ENCODE measurements at regions not wholly inside any gene's neighbourhood (a gene's known extent, or its start where the extent isn't known, plus 50 kb on each side); places are given as distances from the start of the nearest gene placed in this dataset.

GRCh38 chr1:55569417-55569816 lies 354.3 kb upstream of the USP24 start:
- H3K36me3 ChIP-seq (replicated peaks in 1 of 2; ENCODE audit: control insufficient read depth in 1 of 2, insufficient read depth in 2 of 2, low read length in 2 of 2), result no peaks in the 10 kb centered on the region
- in situ Hi-C loops (cut with HindIII; ENCODE audit: extremely low pct_ligation_motif_present, low pct_unique_long_range_greater_than_20kb), result no loop called here
- TF ChIP-seq NR2F6 (IDR thresholded peaks at IDR 0.05) (no peak), NR2F6 (CRISPR knock-in tag; IDR thresholded peaks at IDR 0.05) (no peak), ZNF703 (CRISPR knock-in tag; IDR thresholded peaks at IDR 0.05; ENCODE audit: borderline replicate concordance) (no peak), SALL1 (CRISPR knock-in tag; IDR thresholded peaks at IDR 0.05) (no peak), ZNF724P (CRISPR knock-in tag; IDR thresholded peaks at IDR 0.05; ENCODE audit: borderline replicate concordance) (no peak), ZNF530 (CRISPR knock-in tag; IDR thresholded peaks at IDR 0.05; ENCODE audit: low read depth) (no peak), IRX3 (CRISPR knock-in tag; IDR thresholded peaks at IDR 0.05; ENCODE audit: borderline replicate concordance, low read depth) (no peak), ZNF609 (CRISPR knock-in tag; IDR thresholded peaks at IDR 0.05; ENCODE audit: borderline replicate concordance) (no peak), STAT6 (CRISPR knock-in tag; IDR thresholded peaks at IDR 0.05; ENCODE audit: borderline replicate concordance) (no peak), RARA (CRISPR knock-in tag; IDR thresholded peaks at IDR 0.05) (no peak)
- BruUV-seq (replicated peaks), result no TSS peak
- CTCF ChIA-PET (ENCODE audit: low intra/inter-chr PET ratio, low total read pairs), result no interaction called here
- H3K4me1 ChIP-seq (ENCODE audit: insufficient read depth, low read length), result no peaks in the 10 kb centered on the region
- H2AFZ ChIP-seq (ENCODE audit: low read length), result no peak overlapping the region
- H3K79me2 ChIP-seq (ENCODE audit: insufficient read depth, low read length), result no peaks in the 10 kb centered on the region
- DNase-seq (ENCODE audit: low spot score) (no peak), ATAC-seq (no peak), FAIRE-seq (no peak)
- H3K4me2 ChIP-seq (ENCODE audit: low read depth, low read length), result no peak overlapping the region
- POLR2A ChIA-PET, result no interaction called here
- intact Hi-C loops (cut with micrococcal nuclease; ENCODE audit: unreplicated experiment), result no loop called here
- WGBS (ENCODE audit: low lambda C conversion rate), result 54% methylated on average over 2 of the region's 2 CpGs
- H3K4me3 ChIP-seq (replicated peaks in 1 of 3; ENCODE audit: insufficient read depth in 1 of 3, low read depth in 2 of 3, low read length in 3 of 3), result no peak overlapping the region
- H4K20me1 ChIP-seq (ENCODE audit: insufficient read depth, low read length), result no peaks in the 10 kb centered on the region
- H3K27ac ChIP-seq (ENCODE audit: extremely low read length, insufficient read depth, low read length), result no peak overlapping the region
- no peaks in the 10 kb centered on the region; the same call in 1 of the 2 replicates for H3K9me3 ChIP-seq (ENCODE audit: low read length)
- no peak overlapping the region for H3K9ac ChIP-seq (ENCODE audit: insufficient read depth, low read depth, low read length)
- H3K27me3 ChIP-seq (ENCODE audit: control insufficient read depth in 1 of 2, insufficient read depth in 2 of 2, low read length in 2 of 2), result no peaks in the 10 kb centered on the region; a peak in 1 of 5 replicates
